NCI-H2227 (cell line): ENCODE measurements at regions not wholly inside any gene's neighbourhood (a gene's known extent, or its start where the extent isn't known, plus 50 kb on each side); places are given as distances from the start of the nearest gene placed in this dataset.
"Not testable (repeated sequence)": the region's sequence is repeated elsewhere in the genome, so short reads cannot be mapped to it uniquely, and the experiment has no call there.

Experiments
- DNase-seq: peaks from one replicate; lab custom pipeline; 2025; ENCODE audit not compliant: unreplicated experiment; lab: John Stamatoyannopoulos, UW

DNA sequence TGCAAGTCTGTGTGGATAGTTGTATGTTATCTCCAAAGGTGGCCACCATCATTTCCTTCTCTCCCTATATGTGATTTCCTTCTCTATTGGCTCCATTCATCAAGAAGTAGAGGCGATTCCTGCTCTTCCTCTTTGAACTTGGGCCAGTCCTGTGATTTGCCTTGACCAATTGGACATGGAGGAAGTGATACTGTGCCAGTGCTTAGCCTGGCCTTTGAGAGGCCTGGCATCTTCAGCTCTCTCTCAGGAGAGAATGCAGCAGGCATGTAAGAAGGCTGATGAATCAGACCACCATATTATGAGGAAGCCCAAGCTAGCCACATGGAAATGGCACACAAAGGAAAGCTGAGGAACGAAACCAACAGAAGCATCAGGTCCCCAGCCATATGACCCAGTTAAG, 195.0 kb upstream of the SVIL start:
- DNase-seq = no peak

DNA sequence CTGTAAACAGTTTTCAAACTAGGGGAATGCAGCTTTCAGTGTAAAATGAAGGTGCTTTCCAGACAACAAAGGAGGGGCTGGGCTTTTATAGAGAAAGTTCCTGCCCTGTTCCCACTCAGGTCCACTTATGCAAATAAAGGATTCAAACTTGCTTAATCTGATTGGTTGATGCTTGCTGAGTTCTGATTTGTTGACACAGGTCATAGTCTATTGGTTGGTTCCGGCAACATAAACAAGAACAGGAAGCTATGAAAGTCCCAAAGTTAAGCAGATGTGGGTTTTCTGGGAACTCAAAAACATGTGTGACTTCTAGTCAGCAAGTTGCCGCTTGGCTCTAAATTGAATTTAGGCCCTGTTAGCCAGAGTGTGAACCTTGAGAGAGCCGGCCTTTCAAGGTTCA, 194.2 kb upstream of the SVIL start:
- no peak for DNase-seq

DNA sequence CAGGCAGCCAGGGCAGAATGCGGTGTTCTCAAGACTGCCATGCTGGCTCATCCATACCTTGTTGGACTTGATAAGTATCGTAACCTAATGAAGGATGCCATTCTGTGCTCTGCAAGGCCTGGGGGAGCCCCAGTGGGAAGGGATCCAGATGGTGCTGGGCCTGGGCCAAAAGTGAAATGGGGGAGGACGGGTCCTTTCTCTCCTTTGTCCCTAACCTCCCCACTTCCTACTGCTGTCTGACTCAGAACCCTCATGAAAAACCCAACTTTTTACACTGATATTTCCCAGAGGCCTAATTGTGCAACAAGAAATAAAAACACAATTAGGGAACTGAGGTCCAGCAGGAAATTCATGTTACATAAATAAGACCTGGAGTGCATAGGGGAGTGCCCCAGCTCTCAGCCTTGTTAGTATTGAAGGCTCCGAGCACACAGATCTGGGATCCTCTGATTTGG, 193.7 kb upstream of the SVIL start:
- DNase-seq = no peak

DNA sequence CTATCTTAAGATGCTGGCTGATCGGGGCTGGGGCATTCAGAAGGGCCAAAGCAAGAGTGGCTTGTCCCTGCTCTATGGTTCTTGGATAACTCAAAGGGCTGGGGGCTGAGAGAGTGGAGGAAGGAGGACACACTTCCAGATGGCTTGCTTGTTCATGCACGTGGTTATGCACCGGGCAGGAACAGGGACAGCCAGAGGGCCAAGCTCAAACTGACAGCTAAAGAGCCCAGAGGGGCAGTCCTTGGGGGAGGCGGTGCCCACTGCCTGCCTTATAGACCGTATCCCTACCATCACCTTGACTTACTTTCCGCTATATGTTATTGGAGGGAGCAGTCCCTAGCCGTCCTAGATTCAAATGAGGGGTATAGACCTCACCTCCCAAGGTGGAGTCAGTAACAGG, 192.7 kb upstream of the SVIL start:
- no peak for DNase-seq

DNA sequence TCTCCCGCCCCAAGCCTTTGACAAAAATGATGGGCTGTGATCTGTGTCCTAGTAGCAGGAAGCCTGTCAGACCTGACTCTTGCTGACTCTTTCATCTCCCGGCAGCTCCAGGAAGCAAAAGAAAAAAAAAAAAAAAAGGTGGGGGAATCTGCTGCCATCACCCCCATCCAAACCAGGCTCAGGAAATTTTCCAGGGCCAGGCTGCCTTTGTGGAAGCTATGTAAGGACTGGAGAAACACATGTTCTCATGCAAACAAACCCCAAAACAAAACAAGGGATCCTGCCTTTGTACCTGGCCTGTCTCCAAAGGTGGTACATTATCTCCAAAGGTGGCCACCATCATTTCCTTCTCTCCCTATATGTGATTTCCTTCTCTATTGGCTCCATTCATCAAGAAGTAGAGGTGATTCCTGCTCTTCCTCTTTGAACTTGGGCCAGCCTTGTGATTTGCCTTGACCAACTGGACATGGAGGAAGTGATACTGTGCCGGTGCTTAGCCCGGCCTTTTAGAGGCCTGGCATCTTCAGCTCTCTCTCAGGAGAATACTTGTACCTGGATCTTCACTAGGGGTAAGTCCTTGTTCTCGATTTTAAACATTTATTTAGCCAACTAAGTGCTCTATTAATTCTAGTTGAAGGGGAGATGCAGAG, 192.2 kb upstream of the SVIL start:
- DNase-seq = no peak

DNA sequence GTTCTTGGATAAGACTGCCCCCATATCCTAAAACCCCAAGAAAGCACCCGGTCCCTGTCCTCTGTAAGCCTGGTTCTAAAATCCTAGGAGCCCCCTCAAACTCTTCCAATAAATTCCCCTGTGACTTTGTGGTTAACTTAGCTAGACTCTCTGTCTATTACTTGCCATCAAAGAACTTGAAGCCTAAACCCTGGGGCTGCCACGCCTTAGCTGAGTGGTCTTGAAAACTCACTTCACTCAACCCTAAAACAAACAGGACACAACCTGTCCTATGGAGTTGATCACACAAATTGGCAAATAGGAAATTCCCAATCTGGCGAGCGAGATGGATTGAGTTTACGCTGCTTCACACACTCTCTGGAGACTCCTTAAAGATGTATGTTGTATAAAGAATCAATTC, 191.4 kb upstream of the SVIL start:
- no peak for DNase-seq

DNA sequence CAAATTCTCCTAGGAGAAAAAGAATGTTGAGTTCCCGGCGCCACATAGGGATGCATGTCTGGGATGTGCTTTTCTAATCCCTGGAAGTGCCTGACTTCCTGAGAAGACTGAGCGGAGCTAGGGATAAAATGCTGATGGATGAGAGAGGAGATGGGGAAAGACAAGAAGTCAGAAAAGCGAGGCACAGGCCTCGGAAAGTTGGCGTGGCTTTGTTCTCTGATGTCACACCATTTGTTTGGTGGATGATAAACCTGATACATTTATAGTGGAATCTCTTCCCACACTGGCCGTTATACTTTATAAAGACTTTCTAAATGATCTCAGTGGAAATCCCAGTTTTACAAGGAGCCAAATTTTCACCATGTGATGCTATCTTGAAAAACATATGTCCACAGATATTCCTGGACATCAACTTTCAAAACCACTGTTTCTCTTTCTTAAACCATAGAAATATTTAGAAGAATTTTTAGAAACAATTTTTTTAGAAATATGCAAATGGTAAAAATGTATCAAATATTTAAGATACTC, 188.8 kb upstream of the SVIL start:
- DNase-seq = no peak

DNA sequence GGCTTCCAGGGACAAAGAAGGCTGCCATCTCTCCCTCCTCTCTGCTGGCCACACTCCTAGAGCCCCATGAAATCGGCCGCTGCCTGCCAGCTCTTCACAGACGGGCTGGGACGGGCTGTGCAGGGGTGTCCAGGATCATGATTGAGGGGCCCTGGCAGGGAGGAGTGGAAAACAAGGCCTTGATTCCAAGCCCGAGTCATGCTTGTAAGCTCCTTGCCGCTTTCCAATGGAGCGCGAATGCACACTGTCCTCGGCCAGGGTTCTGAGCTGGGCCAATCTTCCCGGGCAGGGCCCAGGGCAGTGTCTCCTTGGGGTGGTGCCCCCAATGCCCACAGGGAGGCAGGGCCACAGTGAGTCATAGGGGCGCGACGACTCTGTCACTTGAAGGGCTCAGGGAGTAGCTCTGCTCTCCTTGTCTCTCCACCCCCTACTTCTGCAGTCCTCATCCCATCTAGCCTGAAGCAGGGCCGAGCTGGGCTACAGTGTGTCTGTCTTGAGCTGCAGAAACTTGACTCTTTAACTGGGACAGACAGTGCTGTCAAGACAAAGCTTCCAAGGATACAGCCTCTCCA, 186.2 kb upstream of the SVIL start:
- DNase-seq = no peak

DNA sequence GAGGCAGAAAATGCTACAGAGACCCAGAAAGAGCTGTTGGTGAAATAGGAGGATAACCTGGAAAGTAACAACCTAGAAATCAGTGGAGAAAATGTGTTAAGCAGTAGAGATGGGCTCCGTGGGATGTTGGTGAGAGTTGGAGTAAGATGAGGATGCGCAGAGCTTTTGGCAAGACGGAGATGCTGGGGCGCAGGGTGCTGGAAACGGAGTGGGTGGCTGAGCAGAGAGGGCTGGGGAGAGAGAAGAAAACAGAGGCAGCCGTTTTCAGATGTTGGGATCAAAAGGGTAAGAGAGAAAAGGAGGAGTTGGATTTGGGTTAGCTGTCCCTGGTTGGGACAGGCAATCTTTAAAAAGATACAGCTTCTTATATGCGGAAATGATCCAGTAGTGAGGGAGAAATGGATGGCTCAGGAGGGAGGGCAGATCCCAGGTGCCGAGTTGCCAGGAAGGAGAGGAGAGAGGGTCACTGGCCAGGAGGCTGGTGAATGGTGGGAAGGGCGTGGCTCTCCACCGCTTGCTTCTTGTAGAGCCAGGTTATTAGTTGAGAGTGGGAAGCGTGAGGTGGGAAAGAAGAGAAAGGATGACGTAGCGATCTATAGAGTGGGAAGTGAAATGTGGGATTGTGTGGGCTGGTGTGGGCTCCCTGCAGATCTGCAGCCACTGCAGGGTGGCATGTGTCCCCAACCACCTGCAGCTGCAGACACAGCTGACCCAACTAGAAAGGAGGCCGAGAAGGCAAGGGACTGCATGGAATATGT, 182.2 kb upstream of the SVIL start:
- DNase-seq = no peak

DNA sequence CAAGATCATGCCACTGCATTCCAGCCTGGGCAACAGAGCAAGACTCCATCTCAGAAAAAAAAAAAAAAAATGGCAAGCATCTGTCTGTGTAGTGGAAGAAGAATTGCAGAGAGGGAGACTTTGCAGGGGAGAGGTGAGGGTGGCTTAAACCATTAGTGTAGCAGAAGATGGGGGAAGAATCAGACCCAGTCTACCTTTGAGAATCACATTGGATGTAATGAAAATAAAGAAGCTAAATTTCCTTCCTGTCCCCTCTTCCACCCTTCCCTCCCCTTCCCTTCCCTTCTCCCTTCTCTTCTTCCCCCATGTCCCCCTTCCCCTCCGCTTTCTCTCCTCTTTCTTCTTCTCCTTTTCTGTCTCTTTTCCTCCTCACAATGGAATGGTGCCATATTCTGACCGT, 180.8 kb upstream of the SVIL start:
- no peak for DNase-seq

DNA sequence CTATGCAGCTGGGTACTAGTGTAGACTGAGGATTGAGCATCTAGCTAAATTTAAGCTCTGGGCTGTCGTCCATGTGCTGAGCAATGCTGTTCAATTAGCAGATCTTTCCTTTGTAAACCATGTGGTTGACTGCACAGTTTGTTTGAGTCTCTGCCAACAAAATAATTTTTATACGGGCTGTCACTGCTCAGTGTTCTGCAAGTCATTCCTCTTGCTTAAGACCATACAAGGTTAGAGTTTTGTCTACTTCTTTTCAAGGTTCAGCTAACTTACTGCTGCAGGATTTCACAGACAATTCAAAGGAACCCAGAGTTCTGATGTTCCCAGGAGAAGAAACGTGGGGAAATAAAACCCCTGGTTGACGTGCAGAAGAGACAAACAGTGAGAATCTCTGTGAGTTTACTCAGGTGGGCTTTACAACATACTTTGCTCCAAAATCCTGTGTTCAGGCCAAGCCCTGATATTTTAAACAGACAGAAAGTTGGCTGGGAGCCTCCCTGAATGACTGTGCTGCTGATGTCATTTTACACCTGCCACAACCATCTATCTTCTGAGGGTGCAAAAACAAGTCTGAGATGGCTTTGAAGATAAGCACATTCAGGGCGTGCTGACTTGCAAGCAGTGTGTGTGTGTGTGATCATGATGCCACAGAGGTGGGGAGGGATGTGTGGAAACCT, 177.1 kb upstream of the SVIL start:
- no peak for DNase-seq

DNA sequence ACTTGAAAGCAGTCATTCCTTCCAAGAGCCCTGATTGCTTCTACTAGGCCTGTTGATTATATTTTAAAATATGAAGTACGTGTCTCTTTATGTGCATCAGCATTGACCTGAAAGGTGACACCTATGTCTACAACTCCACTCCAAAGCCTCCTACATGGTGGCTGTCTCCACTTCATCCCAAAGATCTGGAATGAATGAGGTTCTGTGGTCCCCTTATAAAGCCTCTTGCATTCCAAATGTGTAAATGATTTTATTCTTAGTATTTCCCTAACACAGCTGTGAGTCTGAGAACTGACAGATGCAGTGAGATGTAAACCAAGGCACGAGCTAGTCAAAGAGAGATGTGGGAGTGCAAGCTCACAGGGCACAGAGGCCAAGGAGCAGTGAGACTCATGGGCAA, 176.0 kb upstream of the SVIL start:
- DNase-seq = no peak

DNA sequence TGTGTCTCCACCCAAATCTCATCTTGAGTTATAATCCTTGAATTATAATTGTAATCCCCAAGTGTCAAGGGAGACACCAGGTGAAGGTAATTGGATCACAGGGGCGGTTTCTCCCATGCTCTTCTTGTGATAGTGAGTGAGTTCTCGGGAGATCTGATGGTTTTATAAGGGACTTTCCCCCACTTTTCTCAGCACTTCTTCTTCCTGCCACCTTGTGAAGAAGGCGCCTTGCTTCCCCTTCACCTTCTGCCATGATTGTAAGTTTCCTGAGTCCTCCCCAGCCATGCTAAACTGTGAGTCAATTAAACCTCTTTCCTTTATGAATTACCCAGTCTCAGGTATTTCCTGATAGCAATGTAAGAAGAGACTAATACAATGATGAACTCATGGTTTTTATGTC, 175.5 kb upstream of the SVIL start:
- DNase-seq = not testable (repeated sequence)

DNA sequence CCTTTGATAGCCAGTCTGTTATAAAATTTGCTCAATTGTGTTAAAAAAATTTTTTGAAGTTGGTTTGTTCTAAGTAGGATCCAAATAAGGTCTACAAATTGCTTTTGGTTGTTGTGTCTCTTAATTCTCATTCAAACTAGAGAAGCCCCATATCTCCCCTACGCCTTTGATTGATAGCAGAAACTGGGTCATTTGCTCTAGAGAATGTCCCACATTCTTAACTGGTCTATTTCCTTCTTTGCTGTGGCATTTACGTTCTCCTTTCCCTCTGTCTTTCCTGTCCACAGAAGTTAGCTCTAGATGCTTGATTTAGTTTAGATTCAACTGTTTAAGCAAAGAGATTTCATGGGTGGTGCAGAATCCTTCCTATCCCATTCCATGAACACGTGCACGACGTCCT, 174.6 kb upstream of the SVIL start:
- DNase-seq = no peak

DNA sequence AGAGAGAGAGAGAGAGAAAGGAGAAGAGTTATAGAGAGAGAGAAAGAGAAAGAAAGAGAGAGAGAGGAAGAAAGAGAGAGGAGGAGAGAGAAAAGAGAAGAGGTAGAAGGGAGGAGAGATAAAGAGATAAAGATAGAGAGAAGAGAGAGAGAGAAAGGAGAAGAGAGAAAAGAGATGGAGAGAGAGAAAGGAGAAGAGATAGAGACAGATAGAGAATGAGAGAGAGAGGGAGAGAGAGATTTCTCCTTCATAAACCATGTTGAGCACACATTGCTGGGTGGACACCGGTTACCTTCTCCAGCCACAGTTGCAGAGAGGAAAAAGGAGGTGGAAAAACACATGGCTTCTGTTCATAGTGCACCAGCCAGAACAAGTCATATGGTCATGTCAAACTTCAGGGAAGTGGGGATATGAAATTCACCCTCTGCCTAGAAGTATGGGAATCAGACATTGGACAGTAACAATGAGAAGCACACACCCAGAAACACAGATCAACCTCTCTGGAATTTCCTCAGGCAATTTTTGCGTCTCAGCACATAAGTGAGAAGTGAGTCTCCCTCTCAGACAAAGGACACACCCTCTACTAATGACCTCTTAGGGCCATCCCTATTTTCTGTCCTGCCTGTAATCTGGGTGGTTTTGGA, 172.5 kb upstream of the SVIL start:
- no peak for DNase-seq

DNA sequence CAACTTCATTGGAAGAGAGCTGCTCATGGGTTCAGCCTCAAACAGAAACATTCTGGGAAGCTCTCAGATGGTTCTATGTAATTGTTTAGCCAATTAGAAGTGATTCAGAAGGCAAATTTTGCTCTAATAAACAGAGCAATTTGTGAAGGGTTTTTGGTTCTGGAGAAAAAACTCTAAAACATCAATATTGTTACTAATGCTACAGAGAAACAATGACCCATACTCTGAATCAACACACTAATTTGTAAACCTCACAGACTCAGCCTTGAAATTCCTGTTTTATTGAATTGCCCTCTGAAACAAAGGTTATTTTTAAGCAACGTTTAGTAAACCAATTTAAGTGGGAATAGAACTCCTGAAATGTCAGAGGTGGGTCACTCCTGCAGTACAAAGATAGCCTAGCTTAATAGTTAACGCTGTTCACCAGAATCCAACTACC, 171.6 kb upstream of the SVIL start:
- DNase-seq = no peak

DNA sequence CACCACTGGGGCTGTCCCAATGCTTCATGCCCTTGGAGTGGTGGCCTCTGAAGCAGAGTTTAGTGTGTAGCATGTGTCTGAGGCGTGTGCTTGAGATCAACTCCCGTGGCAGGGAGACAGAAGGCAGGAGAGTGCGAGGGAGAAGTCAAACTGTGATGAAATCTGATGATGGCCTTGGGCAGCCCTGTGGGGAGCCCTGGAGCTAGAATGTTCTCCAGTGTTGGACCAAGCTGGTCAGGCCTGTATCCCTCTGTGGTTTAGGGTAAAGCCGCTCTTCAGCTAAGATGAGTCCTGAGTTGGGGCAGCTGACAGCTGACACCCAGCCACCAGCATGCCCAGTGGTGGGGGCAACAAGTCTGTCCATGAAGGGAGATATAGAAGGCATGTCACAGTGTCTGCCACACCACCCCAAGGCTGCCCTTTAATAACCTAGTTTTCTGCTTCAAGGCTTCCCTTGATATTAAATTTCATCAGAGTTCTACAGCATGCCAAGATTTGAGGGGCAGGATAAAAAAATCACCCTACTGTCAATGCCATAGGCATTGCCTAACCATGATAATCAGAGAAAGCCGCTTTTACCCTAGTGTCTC, 170.5 kb upstream of the SVIL start:
- no peak for DNase-seq

DNA sequence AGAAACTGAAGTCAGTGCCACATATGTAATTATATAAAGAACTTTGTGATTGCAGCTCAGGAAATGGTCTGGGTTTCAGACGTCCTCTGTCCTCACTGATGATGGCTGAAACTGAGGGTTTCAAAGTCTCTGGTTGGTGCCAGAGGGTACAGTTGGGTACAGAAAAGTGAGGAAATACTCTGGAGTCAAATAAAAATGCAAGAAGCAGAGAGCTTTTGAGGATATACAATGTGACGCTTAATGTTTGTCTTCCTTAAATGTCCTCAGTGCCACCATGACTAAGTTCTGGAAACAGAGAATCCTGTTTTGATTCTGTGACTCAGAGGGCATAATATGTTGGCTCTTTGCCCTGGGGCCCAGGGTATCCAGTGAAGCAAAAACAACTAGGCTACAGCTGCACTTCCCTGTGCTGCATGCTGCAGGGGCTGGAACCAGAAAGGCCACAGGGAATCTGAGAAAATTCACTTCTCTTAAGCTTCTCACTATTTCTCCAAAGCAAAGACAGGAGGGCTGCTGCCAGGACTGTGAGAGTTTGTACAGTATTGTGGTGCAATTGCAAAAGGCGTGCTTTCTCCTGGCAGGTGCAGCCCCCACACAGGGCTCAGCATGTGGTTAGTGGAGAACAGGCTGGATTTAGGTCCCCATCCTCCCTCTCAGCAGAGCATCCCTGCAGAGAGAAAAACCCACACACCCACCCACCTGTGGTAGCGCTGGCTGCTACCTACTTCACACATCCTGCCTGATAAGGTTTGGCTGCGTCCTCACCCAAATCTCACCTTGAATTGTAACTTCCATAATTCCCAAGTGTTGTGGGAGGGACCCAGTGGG, 169.5 kb upstream of the SVIL start:
- DNase-seq = no peak

DNA sequence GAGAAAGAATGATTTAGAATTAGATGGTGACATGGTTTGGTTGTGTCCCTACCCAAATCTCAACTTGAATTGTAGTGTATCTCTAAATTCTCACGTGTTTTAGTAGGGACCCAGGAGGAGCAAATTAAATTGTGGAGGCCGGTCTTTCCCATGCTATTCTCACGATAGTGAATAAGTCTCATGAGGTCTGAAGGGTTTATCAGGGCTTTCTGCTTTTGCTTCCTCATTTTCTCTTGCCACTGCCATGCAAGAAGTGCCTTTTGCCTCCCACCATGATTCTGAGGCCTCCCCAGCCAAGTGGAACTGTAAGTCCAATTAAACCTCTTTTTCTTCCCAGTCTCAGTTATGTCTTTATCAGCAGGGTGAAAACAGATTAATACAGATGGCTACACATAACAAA, 167.4 kb upstream of the SVIL start:
- no peak for DNase-seq
